GM23338 (cell line): ENCODE measurements at regions not wholly inside any gene's neighbourhood (a gene's known extent, or its start where the extent isn't known, plus 50 kb on each side); places are given as distances from the start of the nearest gene placed in this dataset.

Experiments used
- ATAC-seq: fragments of 200-7000 bp; cut with Tn5 transposase; 3 replicates; pipeline ENCODE4 v1.9.1; 2020
- DNase-seq: peaks from one replicate; pipeline ENCODE4 v3.0.0-alpha.2; 2015; ENCODE audit warnings: low spot score
- H2AFZ ChIP-seq: fragments of 200-600 bp; sonication (generic); 2 replicates; pipeline ENCODE4 v1.8.0; 2016; ENCODE audit warnings: antibody characterized with exemption, mild to moderate bottlenecking, moderate library complexity
- H3F3A ChIP-seq: fragments of 200-600 bp; sonication (generic); replicated peaks from 2 replicates; pipeline ENCODE4 v1.8.0; 2017; ENCODE audit warnings: antibody characterized with exemption, mixed run types, low read depth
- H3K27ac ChIP-seq: fragments of 200-600 bp; sonication (generic); 2 replicates; pipeline ENCODE4 v1.6.1; 2016; ENCODE audit warnings: low read depth
- H3K27me3 ChIP-seq: fragments of 200-600 bp; sonication (generic); 2 replicates; pipeline ENCODE4 v1.8.0; 2016; ENCODE audit warnings: mild to moderate bottlenecking, mixed run types, moderate library complexity; ENCODE audit not compliant: insufficient read depth
- H3K36me3 ChIP-seq: fragments of 200-600 bp; sonication (generic); 2 replicates; pipeline ENCODE4 v1.8.0; 2016; ENCODE audit warnings: mild to moderate bottlenecking; ENCODE audit not compliant: insufficient read depth
- H3K4me1 ChIP-seq: fragments of 200-600 bp; sonication (generic); 2 replicates; pipeline ENCODE4 v1.8.0; 2016; ENCODE audit warnings: mild to moderate bottlenecking, moderate library complexity; ENCODE audit not compliant: insufficient read depth
- H3K4me2 ChIP-seq: fragments of 200-600 bp; sonication (generic); 2 replicates; pipeline ENCODE4 v1.7.1; 2017; ENCODE audit warnings: mixed run types
- H3K4me3 ChIP-seq: fragments of 200-600 bp; sonication (generic); 2 replicates; pipeline ENCODE4 v1.6.1; 2016; ENCODE audit warnings: mixed run types
- H3K79me2 ChIP-seq: fragments of 200-600 bp; sonication (generic); replicated peaks from 2 replicates; pipeline ENCODE4 v1.8.0; 2017; ENCODE audit warnings: mild to moderate bottlenecking; ENCODE audit not compliant: insufficient read depth
- H3K9me2 ChIP-seq: fragments of 200-600 bp; sonication (generic); 2 replicates; pipeline ENCODE4 v1.8.0; 2017; ENCODE audit not compliant: insufficient read depth
- H4K20me1 ChIP-seq: fragments of 200-600 bp; sonication (generic); replicated peaks from 2 replicates; pipeline ENCODE4 v1.8.0; 2017; ENCODE audit warnings: mild to moderate bottlenecking; ENCODE audit not compliant: insufficient read depth
- H3K27ac Mint-ChIP-seq: 2 replicates; pipeline ENCODE4 v1.8.0; 2020; ENCODE audit warnings: inconsistent platforms, mild to moderate bottlenecking, moderate library complexity, mixed read lengths
- H3K27me3 Mint-ChIP-seq: 3 replicates; pipeline ENCODE4 v1.8.0; 2022; ENCODE audit warnings: low read depth, mild to moderate bottlenecking, moderate library complexity, mixed read lengths, inconsistent platforms; ENCODE audit not compliant: insufficient read depth, poor library complexity
- H3K36me3 Mint-ChIP-seq: 3 replicates; pipeline ENCODE4 v1.8.0; 2021; ENCODE audit warnings: low read depth, mild to moderate bottlenecking, inconsistent platforms, moderate library complexity, mixed read lengths
- H3K4me1 Mint-ChIP-seq: 3 replicates; pipeline ENCODE4 v1.8.0; 2020; ENCODE audit warnings: mild to moderate bottlenecking, inconsistent platforms, mixed read lengths
- H3K4me3 Mint-ChIP-seq: 3 replicates; pipeline ENCODE4 v1.8.0; 2021; ENCODE audit warnings: moderate library complexity, mild to moderate bottlenecking, inconsistent platforms, mixed read lengths
- H3K9me3 Mint-ChIP-seq: 3 replicates; pipeline ENCODE4 v1.8.0; 2020; ENCODE audit warnings: moderate library complexity, mild to moderate bottlenecking, inconsistent platforms, mixed read lengths
- CREB1 ChIP-seq: fragments of 250-450 bp; sonication (Bioruptor Pico); IDR thresholded peaks from 2 replicates; pipeline ENCODE4 v1.5.0; 2020; ENCODE audit warnings: low read depth, mild to moderate bottlenecking, moderate library complexity
- EZH2 ChIP-seq: fragments of 200-600 bp; sonication (generic); IDR thresholded peaks from one replicate; pipeline ENCODE4 v1.8.0; 2017; ENCODE audit warnings: antibody characterized with exemption, mild to moderate bottlenecking, low read depth; ENCODE audit not compliant: unreplicated experiment
- EZH2phosphoT487 ChIP-seq: fragments of 200-600 bp; sonication (generic); IDR thresholded peaks from one replicate; pipeline ENCODE4 v1.8.1; 2018; ENCODE audit warnings: antibody characterized with exemption; ENCODE audit not compliant: unreplicated experiment
- NANOG ChIP-seq: IDR thresholded peaks from 2 replicates; pipeline ENCODE4 v1.6.1; 2016; ENCODE audit warnings: antibody characterized with exemption, borderline replicate concordance
- POLR2AphosphoS5 ChIP-seq: IDR thresholded peaks from 2 replicates; pipeline ENCODE4 v1.6.1; 2016; ENCODE audit warnings: antibody characterized with exemption, low read depth
- TF ChIP-seq, protein P1 (sequence below): fragments of 250-450 bp; sonication (Bioruptor Pico); IDR thresholded peaks from 2 replicates; pipeline ENCODE4 v1.5.0; 2020; ENCODE audit warnings: mild to moderate bottlenecking, moderate library complexity
- TF ChIP-seq, protein P2 (sequence below): IDR thresholded peaks from 2 replicates; pipeline ENCODE4 v1.6.1; 2016; ENCODE audit warnings: antibody characterized with exemption
- TF ChIP-seq, protein P3 (sequence below), 2 experiments: fragments of 200-600 bp in 1 of 2; sonication (generic) in 1 of 2; conservative IDR thresholded peaks; 2 replicates each; pipeline versions ENCODE4 v1.5.1 to v1.6.1; 2016 to 2017; ENCODE audit warnings: antibody characterized with exemption in 2 of 2, low read depth in 2 of 2, mild to moderate bottlenecking in 2 of 2, moderate library complexity in 1 of 2
- TF ChIP-seq, protein P4 (sequence below): IDR thresholded peaks from one replicate; pipeline ENCODE4 v1.6.1; 2018; ENCODE audit warnings: antibody characterized with exemption; ENCODE audit not compliant: unreplicated experiment

DNA sequence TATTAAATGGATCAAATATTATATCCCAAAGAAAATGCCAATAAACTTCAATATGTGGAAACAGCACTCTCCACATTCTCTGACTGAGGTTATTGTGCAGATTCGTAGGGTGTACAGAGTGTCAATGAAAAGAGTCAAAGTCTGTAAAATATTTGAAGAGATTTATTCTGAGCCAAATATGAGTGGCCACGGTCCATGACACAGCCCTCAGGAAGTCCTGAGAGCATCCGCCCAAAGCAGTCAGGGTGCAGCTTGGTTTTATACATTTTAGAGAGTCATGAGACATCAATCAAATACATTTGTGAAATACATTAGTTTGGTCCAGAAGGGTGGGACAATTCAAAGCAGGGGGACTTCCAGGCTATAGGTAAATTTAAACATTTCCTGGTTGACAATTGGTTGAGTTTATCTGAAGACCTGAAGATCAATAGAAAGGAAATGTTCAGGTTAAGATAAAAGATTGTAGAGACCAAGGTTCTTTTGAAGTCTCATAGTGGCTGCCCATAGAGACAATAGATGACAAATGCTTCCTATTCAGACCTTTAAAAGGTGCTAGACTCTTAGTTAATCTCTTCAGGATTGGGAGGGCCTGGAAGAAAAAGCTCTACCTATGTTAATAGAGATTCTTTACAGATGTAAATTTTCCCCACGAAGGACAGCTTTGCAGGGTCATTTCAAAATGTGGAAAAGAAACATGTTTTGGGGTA lies 569.5 kb downstream of the MATN1 start (continued):
- TF ChIP-seq, protein P1, sequence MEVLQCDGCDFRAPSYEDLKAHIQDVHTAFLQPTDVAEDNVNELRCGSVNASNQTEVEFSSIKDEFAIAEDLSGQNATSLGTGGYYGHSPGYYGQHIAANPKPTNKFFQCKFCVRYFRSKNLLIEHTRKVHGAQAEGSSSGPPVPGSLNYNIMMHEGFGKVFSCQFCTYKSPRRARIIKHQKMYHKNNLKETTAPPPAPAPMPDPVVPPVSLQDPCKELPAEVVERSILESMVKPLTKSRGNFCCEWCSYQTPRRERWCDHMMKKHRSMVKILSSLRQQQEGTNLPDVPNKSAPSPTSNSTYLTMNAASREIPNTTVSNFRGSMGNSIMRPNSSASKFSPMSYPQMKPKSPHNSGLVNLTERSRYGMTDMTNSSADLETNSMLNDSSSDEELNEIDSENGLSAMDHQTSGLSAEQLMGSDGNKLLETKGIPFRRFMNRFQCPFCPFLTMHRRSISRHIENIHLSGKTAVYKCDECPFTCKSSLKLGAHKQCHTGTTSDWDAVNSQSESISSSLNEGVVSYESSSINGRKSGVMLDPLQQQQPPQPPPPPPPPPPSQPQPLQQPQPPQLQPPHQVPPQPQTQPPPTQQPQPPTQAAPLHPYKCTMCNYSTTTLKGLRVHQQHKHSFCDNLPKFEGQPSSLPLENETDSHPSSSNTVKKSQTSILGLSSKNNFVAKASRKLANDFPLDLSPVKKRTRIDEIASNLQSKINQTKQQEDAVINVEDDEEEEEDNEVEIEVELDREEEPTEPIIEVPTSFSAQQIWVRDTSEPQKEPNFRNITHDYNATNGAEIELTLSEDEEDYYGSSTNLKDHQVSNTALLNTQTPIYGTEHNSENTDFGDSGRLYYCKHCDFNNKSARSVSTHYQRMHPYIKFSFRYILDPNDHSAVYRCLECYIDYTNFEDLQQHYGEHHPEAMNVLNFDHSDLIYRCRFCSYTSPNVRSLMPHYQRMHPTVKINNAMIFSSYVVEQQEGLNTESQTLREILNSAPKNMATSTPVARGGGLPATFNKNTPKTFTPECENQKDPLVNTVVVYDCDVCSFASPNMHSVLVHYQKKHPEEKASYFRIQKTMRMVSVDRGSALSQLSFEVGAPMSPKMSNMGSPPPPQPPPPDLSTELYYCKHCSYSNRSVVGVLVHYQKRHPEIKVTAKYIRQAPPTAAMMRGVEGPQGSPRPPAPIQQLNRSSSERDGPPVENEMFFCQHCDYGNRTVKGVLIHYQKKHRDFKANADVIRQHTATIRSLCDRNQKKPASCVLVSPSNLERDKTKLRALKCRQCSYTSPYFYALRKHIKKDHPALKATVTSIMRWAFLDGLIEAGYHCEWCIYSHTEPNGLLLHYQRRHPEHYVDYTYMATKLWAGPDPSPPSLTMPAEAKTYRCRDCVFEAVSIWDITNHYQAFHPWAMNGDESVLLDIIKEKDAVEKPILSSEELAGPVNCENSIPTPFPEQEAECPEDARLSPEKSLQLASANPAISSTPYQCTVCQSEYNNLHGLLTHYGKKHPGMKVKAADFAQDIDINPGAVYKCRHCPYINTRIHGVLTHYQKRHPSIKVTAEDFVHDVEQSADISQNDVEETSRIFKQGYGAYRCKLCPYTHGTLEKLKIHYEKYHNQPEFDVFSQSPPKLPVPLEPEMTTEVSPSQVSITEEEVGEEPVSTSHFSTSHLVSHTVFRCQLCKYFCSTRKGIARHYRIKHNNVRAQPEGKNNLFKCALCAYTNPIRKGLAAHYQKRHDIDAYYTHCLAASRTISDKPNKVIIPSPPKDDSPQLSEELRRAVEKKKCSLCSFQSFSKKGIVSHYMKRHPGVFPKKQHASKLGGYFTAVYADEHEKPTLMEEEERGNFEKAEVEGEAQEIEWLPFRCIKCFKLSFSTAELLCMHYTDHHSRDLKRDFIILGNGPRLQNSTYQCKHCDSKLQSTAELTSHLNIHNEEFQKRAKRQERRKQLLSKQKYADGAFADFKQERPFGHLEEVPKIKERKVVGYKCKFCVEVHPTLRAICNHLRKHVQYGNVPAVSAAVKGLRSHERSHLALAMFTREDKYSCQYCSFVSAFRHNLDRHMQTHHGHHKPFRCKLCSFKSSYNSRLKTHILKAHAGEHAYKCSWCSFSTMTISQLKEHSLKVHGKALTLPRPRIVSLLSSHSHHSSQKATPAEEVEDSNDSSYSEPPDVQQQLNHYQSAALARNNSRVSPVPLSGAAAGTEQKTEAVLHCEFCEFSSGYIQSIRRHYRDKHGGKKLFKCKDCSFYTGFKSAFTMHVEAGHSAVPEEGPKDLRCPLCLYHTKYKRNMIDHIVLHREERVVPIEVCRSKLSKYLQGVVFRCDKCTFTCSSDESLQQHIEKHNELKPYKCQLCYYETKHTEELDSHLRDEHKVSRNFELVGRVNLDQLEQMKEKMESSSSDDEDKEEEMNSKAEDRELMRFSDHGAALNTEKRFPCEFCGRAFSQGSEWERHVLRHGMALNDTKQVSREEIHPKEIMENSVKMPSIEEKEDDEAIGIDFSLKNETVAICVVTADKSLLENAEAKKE (CRISPR knock-in tag) = no peak
- no peak for TF ChIP-seq POLR2AphosphoS5

DNA sequence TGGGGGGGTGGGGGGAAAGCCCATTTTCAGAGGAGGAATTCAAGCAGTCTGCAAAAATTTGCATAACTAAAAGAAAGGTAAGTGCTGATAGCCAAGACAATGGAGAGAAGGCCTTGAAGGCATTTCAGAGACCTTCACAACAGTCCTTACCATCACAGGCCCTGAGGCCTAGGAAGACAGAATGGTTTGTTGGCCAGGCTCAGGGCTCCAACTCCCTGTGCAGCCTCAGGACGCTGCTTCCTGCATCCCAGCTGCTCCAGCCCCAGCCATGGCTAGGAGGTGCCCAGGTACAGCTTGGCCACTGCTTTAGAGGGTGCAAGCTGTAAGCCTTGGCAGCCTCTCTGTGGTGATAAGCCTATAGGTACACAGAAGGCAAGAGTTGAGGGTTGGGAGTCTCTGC lies 571.6 kb downstream of the MATN1 start:
- Mint-ChIP-seq H3K27me3 (peaks cover 8% of the 10 kb centered on the region), H3K27ac (no peak overlapping the region), H3K4me3 (no peak overlapping the region), H3K9me3 (peaks cover 65% of the 10 kb centered on the region), H3K36me3 (peaks cover 25% of the 10 kb centered on the region), H3K4me1 (peaks cover 6% of the 10 kb centered on the region; the same call in 2 of the 3 replicates)
- no peak overlapping the region for H3K27ac ChIP-seq
- H2AFZ ChIP-seq = no peak overlapping the region
- no peaks in the 10 kb centered on the region for H3F3A ChIP-seq
- peak; percentile 7 for DNase-seq
- H3K4me1 ChIP-seq = peaks cover 10% of the 10 kb centered on the region; the same call in 1 of the 2 replicates
- H3K36me3 ChIP-seq = peaks cover 18% of the 10 kb centered on the region; the same call in 1 of the 2 replicates
- H3K79me2 ChIP-seq = no peaks in the 10 kb centered on the region
- H3K4me3 ChIP-seq = no peak overlapping the region
- no peaks in the 10 kb centered on the region for H3K27me3 ChIP-seq
- no peak overlapping the region for H3K4me2 ChIP-seq
- H4K20me1 ChIP-seq = no peaks in the 10 kb centered on the region
- no peaks in the 10 kb centered on the region for H3K9me2 ChIP-seq
- no peak for ATAC-seq
- TF ChIP-seq CREB1 (CRISPR knock-in tag) (no peak), NANOG (no peak), EZH2 (no peak), POLR2AphosphoS5 (no peak), EZH2phosphoT487 (no peak)
- TF ChIP-seq, protein P2, sequence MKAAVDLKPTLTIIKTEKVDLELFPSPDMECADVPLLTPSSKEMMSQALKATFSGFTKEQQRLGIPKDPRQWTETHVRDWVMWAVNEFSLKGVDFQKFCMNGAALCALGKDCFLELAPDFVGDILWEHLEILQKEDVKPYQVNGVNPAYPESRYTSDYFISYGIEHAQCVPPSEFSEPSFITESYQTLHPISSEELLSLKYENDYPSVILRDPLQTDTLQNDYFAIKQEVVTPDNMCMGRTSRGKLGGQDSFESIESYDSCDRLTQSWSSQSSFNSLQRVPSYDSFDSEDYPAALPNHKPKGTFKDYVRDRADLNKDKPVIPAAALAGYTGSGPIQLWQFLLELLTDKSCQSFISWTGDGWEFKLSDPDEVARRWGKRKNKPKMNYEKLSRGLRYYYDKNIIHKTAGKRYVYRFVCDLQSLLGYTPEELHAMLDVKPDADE = no peak
- TF ChIP-seq, protein P3, sequence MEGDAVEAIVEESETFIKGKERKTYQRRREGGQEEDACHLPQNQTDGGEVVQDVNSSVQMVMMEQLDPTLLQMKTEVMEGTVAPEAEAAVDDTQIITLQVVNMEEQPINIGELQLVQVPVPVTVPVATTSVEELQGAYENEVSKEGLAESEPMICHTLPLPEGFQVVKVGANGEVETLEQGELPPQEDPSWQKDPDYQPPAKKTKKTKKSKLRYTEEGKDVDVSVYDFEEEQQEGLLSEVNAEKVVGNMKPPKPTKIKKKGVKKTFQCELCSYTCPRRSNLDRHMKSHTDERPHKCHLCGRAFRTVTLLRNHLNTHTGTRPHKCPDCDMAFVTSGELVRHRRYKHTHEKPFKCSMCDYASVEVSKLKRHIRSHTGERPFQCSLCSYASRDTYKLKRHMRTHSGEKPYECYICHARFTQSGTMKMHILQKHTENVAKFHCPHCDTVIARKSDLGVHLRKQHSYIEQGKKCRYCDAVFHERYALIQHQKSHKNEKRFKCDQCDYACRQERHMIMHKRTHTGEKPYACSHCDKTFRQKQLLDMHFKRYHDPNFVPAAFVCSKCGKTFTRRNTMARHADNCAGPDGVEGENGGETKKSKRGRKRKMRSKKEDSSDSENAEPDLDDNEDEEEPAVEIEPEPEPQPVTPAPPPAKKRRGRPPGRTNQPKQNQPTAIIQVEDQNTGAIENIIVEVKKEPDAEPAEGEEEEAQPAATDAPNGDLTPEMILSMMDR (conservative IDR thresholded peaks at IDR 0.05; ENCODE audit: low read depth in 2 of 2) = no peak
- TF ChIP-seq, protein P4, sequence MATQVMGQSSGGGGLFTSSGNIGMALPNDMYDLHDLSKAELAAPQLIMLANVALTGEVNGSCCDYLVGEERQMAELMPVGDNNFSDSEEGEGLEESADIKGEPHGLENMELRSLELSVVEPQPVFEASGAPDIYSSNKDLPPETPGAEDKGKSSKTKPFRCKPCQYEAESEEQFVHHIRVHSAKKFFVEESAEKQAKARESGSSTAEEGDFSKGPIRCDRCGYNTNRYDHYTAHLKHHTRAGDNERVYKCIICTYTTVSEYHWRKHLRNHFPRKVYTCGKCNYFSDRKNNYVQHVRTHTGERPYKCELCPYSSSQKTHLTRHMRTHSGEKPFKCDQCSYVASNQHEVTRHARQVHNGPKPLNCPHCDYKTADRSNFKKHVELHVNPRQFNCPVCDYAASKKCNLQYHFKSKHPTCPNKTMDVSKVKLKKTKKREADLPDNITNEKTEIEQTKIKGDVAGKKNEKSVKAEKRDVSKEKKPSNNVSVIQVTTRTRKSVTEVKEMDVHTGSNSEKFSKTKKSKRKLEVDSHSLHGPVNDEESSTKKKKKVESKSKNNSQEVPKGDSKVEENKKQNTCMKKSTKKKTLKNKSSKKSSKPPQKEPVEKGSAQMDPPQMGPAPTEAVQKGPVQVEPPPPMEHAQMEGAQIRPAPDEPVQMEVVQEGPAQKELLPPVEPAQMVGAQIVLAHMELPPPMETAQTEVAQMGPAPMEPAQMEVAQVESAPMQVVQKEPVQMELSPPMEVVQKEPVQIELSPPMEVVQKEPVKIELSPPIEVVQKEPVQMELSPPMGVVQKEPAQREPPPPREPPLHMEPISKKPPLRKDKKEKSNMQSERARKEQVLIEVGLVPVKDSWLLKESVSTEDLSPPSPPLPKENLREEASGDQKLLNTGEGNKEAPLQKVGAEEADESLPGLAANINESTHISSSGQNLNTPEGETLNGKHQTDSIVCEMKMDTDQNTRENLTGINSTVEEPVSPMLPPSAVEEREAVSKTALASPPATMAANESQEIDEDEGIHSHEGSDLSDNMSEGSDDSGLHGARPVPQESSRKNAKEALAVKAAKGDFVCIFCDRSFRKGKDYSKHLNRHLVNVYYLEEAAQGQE = no peak
